Ishikawa (cell line): ENCODE measurements at regions not wholly inside any gene's neighbourhood (a gene's known extent, or its start where the extent isn't known, plus 50 kb on each side); places are given as distances from the start of the nearest gene placed in this dataset.

Experiments used
- CEBPB ChIP-seq: IDR thresholded peaks from 2 replicates; pipeline ENCODE4 v1.6.1; 2012
- CREB1 ChIP-seq: IDR thresholded peaks from 2 replicates; pipeline ENCODE4 v1.6.1; 2012; ENCODE audit warnings: low read depth
- EGR1 ChIP-seq: IDR thresholded peaks from 2 replicates; pipeline ENCODE4 v1.6.1; 2012
- EP300 ChIP-seq: IDR thresholded peaks from 2 replicates; pipeline ENCODE4 v1.6.1; 2012; ENCODE audit warnings: borderline replicate concordance
- FOXM1 ChIP-seq: IDR thresholded peaks from 2 replicates; pipeline ENCODE4 v1.6.1; 2012; ENCODE audit warnings: low read depth, borderline replicate concordance
- NFIC ChIP-seq: IDR thresholded peaks from 2 replicates; pipeline ENCODE4 v1.6.1; 2012
- RAD21 ChIP-seq: IDR thresholded peaks from 2 replicates; pipeline ENCODE4 v1.6.1; 2012; ENCODE audit warnings: low read depth
- TAF1 ChIP-seq: IDR thresholded peaks from 2 replicates; pipeline ENCODE4 v1.6.1; 2012; ENCODE audit warnings: low read depth, mild to moderate bottlenecking
- TCF12 ChIP-seq: IDR thresholded peaks from 2 replicates; pipeline ENCODE4 v1.6.1; 2012; ENCODE audit warnings: low read depth
- YY1 ChIP-seq: IDR thresholded peaks from 2 replicates; pipeline ENCODE4 v1.6.1; 2012; ENCODE audit warnings: low read depth
- ZBTB7A ChIP-seq: IDR thresholded peaks from 2 replicates; pipeline ENCODE4 v1.6.1; 2012; ENCODE audit warnings: low read depth
- TF ChIP-seq, protein P1 (sequence below): IDR thresholded peaks from 2 replicates; pipeline ENCODE4 v1.6.1; 2012
- TF ChIP-seq, protein P2 (sequence below): IDR thresholded peaks from 2 replicates; pipeline ENCODE4 v1.6.1; 2012; ENCODE audit warnings: low read depth, mild to moderate bottlenecking

DNA sequence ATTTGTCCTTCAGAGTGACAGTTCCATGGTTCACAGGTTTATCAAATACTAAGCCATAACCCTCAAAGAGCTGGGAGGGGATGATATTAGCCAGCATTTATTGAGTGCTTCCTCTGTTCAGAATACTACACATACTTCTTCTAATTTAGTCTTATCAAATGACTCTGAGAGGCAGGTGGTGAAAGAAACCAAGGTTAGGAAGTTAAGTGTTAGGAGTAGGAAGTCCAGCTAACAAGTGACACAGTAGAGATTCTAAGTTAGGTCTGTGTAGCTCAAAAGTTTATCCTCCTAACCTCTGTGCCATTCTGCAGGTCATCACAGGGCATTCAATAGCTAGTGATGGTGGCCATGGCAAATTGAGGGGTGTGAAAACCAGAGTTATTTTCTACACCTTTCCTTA, 198.3 kb upstream of the MID1 start:
- TF ChIP-seq CREB1 (no peak), EP300 (no peak), ZBTB7A (no peak), TCF12 (no peak), FOXM1 (no peak), CEBPB (no peak), TAF1 (no peak), EGR1 (no peak), RAD21 (no peak), NFIC (no peak), YY1 (no peak)
- TF ChIP-seq, protein P1, sequence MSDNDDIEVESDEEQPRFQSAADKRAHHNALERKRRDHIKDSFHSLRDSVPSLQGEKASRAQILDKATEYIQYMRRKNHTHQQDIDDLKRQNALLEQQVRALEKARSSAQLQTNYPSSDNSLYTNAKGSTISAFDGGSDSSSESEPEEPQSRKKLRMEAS, result no peak
- TF ChIP-seq, protein P2, sequence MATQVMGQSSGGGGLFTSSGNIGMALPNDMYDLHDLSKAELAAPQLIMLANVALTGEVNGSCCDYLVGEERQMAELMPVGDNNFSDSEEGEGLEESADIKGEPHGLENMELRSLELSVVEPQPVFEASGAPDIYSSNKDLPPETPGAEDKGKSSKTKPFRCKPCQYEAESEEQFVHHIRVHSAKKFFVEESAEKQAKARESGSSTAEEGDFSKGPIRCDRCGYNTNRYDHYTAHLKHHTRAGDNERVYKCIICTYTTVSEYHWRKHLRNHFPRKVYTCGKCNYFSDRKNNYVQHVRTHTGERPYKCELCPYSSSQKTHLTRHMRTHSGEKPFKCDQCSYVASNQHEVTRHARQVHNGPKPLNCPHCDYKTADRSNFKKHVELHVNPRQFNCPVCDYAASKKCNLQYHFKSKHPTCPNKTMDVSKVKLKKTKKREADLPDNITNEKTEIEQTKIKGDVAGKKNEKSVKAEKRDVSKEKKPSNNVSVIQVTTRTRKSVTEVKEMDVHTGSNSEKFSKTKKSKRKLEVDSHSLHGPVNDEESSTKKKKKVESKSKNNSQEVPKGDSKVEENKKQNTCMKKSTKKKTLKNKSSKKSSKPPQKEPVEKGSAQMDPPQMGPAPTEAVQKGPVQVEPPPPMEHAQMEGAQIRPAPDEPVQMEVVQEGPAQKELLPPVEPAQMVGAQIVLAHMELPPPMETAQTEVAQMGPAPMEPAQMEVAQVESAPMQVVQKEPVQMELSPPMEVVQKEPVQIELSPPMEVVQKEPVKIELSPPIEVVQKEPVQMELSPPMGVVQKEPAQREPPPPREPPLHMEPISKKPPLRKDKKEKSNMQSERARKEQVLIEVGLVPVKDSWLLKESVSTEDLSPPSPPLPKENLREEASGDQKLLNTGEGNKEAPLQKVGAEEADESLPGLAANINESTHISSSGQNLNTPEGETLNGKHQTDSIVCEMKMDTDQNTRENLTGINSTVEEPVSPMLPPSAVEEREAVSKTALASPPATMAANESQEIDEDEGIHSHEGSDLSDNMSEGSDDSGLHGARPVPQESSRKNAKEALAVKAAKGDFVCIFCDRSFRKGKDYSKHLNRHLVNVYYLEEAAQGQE, result no peak
